ENCODE measurements at regions not wholly inside any gene's neighbourhood (a gene's known extent, or its start where the extent isn't known, plus 50 kb on each side); places are given as distances from the start of the nearest gene placed in this dataset.

- no peak for TF ChIP-seq EZH2 (IDR thresholded peaks at IDR 0.05; ENCODE audit: insufficient read depth, poor library complexity, severe bottlenecking)
- TF ChIP-seq EZH2phosphoT487 (IDR thresholded peaks at IDR 0.05; ENCODE audit: insufficient read depth, low read depth) = no peak
Measured at GRCh38 chr11:116258821-116259220, 514.0 kb downstream of the BUD13 start.

Measured in GM23248 (cell line).